Neural crest cell (in vitro differentiated cells): ENCODE measurements at regions not wholly inside any gene's neighbourhood (a gene's known extent, or its start where the extent isn't known, plus 50 kb on each side); places are given as distances from the start of the nearest gene placed in this dataset.

Experiments used
- DNase-seq: peaks from one replicate; pipeline ENCODE4 v3.0.0; 2021; ENCODE audit warnings: low read depth, mixed read lengths, low spot score
- H3K27ac Mint-ChIP-seq: one replicate; pipeline ENCODE4 v1.8.0; 2021; ENCODE audit warnings: mild to moderate bottlenecking, mixed read lengths; ENCODE audit not compliant: unreplicated experiment
- H3K27me3 Mint-ChIP-seq: 2 replicates; pipeline ENCODE4 v1.8.0; 2021; ENCODE audit warnings: low read depth, mild to moderate bottlenecking, mixed read lengths
- H3K36me3 Mint-ChIP-seq: 2 replicates; pipeline ENCODE4 v1.8.0; 2021; ENCODE audit warnings: low read depth, mild to moderate bottlenecking, mixed read lengths
- H3K4me1 Mint-ChIP-seq: 2 replicates; pipeline ENCODE4 v1.8.0; 2021; ENCODE audit warnings: mixed read lengths
- H3K4me3 Mint-ChIP-seq: one replicate; pipeline ENCODE4 v1.8.0; 2021; ENCODE audit warnings: mild to moderate bottlenecking, mixed read lengths
- H3K9me3 Mint-ChIP-seq: 2 replicates; pipeline ENCODE4 v1.8.0; 2021; ENCODE audit warnings: mixed read lengths
- TF ChIP-seq, protein P1 (sequence below): fragments of 200-600 bp; sonication (generic); conservative IDR thresholded peaks from 2 replicates; pipeline ENCODE4 v1.5.0; 2021; ENCODE audit warnings: antibody characterized with exemption, mild to moderate bottlenecking

DNA sequence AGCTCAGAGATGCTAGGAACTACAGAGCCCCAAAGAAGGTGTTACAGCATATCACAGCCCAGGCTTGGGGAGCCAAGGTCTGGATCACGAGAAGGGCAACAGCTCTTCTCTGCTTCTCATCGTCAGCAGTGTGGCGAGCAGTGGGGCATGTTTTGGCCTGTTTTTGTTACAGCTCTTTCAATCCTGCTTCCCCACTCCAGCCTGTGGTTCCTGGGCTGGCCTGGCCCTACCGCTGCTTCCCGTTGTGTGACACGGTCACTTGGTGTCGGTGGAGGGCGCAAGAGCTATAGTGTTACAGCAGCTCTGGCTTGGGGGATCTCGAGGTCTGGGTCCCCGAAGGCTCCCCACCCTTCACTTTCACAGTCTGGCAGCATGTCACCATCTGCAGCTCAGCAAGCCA, 870.2 kb downstream of the CBLN2 start:
- H3K36me3 Mint-ChIP-seq: no peaks in the 10 kb centered on the region
- DNase-seq: no peak
- peaks cover 6% of the 10 kb centered on the region for H3K9me3 Mint-ChIP-seq
- H3K4me3 Mint-ChIP-seq: no peak overlapping the region
- no peak overlapping the region for H3K27ac Mint-ChIP-seq
- H3K4me1 Mint-ChIP-seq: no peaks in the 10 kb centered on the region
- H3K27me3 Mint-ChIP-seq: no peaks in the 10 kb centered on the region
- TF ChIP-seq, protein P1, sequence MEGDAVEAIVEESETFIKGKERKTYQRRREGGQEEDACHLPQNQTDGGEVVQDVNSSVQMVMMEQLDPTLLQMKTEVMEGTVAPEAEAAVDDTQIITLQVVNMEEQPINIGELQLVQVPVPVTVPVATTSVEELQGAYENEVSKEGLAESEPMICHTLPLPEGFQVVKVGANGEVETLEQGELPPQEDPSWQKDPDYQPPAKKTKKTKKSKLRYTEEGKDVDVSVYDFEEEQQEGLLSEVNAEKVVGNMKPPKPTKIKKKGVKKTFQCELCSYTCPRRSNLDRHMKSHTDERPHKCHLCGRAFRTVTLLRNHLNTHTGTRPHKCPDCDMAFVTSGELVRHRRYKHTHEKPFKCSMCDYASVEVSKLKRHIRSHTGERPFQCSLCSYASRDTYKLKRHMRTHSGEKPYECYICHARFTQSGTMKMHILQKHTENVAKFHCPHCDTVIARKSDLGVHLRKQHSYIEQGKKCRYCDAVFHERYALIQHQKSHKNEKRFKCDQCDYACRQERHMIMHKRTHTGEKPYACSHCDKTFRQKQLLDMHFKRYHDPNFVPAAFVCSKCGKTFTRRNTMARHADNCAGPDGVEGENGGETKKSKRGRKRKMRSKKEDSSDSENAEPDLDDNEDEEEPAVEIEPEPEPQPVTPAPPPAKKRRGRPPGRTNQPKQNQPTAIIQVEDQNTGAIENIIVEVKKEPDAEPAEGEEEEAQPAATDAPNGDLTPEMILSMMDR: no peak

DNA sequence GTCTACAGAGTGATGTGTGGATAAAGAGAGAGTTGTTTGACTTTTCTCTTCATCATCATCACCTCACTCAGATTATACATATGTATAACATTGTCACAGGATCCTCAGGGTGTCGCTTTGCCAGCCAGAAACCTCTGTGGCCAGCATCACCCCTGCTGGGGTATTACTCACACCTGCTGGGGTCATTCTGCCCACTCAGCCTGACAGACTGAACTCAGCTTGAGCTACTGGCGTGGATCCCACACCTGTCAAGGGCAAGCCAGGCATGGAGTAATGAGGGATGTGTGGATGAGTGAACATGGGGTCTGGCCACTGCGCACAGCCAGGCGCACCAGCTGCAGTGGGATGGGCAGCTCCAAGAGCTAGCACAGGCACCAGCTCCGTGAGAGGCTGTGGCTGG, 870.6 kb downstream of the CBLN2 start:
- DNase-seq: no peak
- Mint-ChIP-seq H3K4me1 (no peaks in the 10 kb centered on the region), H3K27ac (no peak overlapping the region), H3K9me3 (peaks cover 9% of the 10 kb centered on the region), H3K36me3 (no peaks in the 10 kb centered on the region), H3K4me3 (no peak overlapping the region), H3K27me3 (no peaks in the 10 kb centered on the region)
- TF ChIP-seq, protein P1: no peak

DNA sequence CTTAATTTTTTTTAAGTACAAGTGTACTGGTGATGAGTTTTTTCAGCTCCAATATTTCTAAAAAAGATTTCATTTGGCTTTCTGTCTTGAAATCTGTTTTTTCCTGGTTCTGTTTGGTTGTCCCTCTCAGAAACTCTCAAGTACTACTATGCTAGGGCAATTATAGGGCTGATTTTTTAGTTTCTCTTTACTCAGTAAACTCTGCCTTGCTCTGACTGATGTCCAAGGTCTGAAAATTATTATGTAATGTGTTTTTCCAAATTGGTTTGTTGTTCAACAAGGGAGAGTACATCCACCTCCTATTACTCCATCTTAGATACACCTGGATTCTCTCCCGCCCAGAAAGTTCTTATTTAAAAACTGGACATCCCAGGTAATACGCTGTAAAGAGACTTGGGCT, 877.7 kb downstream of the CBLN2 start:
- no peaks in the 10 kb centered on the region for H3K27me3 Mint-ChIP-seq
- no peak for DNase-seq
- H3K27ac Mint-ChIP-seq: no peak overlapping the region
- peaks cover 3% of the 10 kb centered on the region for H3K9me3 Mint-ChIP-seq
- no peak overlapping the region for H3K4me3 Mint-ChIP-seq
- H3K4me1 Mint-ChIP-seq: no peaks in the 10 kb centered on the region
- H3K36me3 Mint-ChIP-seq: no peaks in the 10 kb centered on the region
- TF ChIP-seq, protein P1: no peak

DNA sequence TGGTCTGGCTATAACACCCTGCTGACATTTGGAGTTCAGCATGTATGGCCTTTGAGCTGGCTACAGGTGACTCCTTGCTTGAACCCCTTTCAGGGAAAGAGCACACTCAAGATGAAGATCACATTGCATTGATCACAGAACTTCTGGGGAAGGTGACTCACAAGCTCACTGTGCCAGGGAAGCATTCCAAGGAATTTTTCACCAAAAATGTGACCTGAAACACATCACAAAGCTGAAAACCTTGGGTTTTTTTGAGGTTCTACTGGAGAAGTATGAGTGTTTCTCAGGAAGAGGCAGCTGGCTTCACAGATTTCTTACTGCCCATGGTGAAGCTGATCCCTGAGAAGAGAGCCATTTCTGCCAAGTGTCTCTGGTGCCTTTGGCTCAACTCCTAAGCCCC, 879.0 kb downstream of the CBLN2 start:
- Mint-ChIP-seq H3K36me3 (no peaks in the 10 kb centered on the region), H3K27me3 (no peaks in the 10 kb centered on the region), H3K9me3 (peaks cover 3% of the 10 kb centered on the region), H3K27ac (no peak overlapping the region), H3K4me3 (no peak overlapping the region), H3K4me1 (no peaks in the 10 kb centered on the region)
- no peak for DNase-seq
- TF ChIP-seq, protein P1: no peak

DNA sequence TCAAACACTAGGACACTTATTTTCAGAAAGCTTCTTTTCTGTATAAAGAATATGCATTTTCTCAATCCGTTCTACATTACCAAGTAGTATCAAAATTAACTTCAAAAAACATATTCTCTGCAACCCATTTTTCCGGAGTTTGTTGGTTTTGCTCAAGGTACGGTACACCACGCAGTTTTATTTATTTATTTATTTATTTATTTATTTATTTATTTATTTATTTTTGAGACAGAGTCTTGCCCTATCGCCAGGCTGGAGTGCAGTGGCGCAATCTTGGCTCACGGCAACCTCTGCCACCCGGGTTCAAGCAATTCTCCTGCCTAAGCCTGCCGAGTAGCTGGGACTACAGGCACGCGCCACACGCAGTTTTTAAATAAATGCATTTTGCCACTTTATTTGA, 900.3 kb downstream of the CBLN2 start:
- no peak overlapping the region for H3K4me3 Mint-ChIP-seq
- H3K4me1 Mint-ChIP-seq: no peaks in the 10 kb centered on the region
- H3K27me3 Mint-ChIP-seq: no peaks in the 10 kb centered on the region
- H3K9me3 Mint-ChIP-seq: no peaks in the 10 kb centered on the region
- no peak for DNase-seq
- TF ChIP-seq, protein P1: no peak
- H3K36me3 Mint-ChIP-seq: no peaks in the 10 kb centered on the region
- H3K27ac Mint-ChIP-seq: no peak overlapping the region

DNA sequence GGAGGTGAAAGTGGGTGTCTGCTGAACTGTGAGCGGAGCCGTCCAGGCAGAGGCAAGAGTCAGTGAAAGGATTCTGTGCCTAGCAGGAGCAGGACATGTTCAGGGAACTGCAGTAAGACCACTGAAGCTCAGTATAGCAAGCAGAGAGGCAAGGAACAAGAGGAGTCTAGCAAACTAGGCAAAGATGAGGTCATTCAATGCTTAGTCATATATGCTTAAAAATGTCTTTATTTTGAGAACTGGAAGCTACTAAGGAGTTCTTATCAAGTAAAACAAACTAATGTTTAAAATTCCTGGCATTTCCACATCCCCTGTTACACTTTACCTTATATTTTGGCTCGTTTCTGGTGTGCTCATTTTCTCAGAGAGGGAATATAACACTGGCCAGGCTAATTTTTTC, 913.4 kb downstream of the CBLN2 start:
- Mint-ChIP-seq H3K27me3 (no peaks in the 10 kb centered on the region), H3K4me3 (no peak overlapping the region), H3K4me1 (no peaks in the 10 kb centered on the region), H3K9me3 (no peaks in the 10 kb centered on the region), H3K27ac (no peak overlapping the region), H3K36me3 (no peaks in the 10 kb centered on the region)
- TF ChIP-seq, protein P1: no peak
- DNase-seq: no peak
